ENCODE measurements at regions not wholly inside any gene's neighbourhood (a gene's known extent, or its start where the extent isn't known, plus 50 kb on each side); places are given as distances from the start of the nearest gene placed in this dataset.

DNA sequence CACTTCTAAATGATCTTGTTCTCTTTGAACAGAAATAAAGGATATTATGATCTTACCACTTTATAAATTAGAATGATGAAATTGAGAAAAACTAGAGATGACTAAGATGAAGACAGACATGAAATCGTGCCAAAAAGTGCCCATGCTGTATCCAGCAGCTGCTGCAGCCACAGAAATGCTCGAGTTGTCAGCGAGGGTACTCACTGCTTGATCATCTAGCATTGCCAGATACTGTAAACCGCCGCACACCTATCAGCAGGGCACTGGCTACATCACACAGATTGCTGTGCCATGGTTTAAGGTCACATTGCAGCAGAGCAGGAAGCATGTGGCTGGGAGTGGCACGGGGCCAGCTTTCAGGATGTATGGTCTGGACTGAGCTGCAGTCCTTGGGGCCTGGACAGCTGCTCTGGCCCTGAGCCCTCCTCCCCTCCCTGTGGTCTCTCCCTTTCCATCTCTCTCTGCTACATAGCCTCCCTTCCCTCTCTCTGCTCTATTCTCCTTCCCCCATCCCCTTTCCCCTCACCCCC, 51.0 kb upstream of the SEPTIN5 start:
- no peak for DNase-seq (ENCODE audit: low spot score)
- TF ChIP-seq, protein P1, sequence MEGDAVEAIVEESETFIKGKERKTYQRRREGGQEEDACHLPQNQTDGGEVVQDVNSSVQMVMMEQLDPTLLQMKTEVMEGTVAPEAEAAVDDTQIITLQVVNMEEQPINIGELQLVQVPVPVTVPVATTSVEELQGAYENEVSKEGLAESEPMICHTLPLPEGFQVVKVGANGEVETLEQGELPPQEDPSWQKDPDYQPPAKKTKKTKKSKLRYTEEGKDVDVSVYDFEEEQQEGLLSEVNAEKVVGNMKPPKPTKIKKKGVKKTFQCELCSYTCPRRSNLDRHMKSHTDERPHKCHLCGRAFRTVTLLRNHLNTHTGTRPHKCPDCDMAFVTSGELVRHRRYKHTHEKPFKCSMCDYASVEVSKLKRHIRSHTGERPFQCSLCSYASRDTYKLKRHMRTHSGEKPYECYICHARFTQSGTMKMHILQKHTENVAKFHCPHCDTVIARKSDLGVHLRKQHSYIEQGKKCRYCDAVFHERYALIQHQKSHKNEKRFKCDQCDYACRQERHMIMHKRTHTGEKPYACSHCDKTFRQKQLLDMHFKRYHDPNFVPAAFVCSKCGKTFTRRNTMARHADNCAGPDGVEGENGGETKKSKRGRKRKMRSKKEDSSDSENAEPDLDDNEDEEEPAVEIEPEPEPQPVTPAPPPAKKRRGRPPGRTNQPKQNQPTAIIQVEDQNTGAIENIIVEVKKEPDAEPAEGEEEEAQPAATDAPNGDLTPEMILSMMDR (IDR thresholded peaks at IDR 0.05; ENCODE audit: extremely low read depth, missing control alignments) = no peak

DNA sequence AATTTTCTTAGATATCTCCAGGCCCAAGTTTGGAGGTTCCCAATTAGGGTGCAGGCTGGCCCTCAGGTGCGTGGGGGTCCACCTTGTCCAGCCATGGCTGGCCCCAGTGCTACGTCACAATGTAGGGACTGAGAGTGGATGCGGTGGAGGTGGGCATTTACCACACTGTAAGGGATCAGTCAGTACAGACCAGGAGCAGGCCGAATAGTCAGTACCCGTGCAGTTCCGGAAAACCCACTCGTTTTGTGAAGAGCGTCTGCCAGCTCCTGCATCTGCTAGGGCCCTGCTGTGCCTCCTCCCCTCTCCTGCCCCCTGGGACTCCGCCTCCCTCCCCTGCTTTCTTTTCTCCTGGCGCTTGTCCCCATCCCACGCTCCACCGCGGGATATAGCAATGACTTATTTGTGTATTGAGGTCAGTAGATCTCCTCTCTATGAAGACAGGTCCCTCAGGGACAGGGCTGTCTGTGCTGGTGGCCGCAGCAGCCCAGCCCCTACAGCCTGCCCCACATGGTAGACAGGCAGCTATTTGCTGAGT, 50.4 kb upstream of the SEPTIN5 start:
- DNase-seq (ENCODE audit: low spot score) = no peak
- TF ChIP-seq, protein P1 (IDR thresholded peaks at IDR 0.05; ENCODE audit: extremely low read depth, missing control alignments) = no peak

DNA sequence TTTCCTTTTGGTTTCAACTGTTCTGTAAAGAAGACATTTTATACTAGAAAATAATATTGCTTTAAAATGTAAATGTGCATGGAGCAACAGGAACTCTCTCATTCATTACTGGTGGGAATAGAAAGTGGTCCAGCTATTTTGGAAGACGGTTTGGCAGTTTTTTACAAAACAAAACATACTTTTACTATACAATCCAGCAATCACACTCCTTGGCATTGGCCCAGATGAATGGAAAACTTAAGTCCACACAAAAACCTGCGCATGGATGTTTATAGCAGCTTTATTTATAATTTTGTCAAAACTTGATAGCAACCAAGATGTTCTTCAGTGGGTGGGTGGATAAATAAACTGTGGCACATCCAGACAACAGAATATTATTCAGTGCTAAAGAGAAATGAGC, 49.9 kb upstream of the SEPTIN5 start:
- TF ChIP-seq, protein P1 (IDR thresholded peaks at IDR 0.05; ENCODE audit: extremely low read depth, missing control alignments) = no peak
- DNase-seq (ENCODE audit: low spot score) = no peak
